Fibroblast of skin of back (primary cell): ENCODE measurements at regions not wholly inside any gene's neighbourhood (a gene's known extent, or its start where the extent isn't known, plus 50 kb on each side); places are given as distances from the start of the nearest gene placed in this dataset.
"Not testable (repeated sequence)": the region's sequence is repeated elsewhere in the genome, so short reads cannot be mapped to it uniquely, and the experiment has no call there.

Source experiments
- DNase-seq: peaks from one replicate; pipeline ENCODE4 v3.0.0-alpha.2; 2013

DNA sequence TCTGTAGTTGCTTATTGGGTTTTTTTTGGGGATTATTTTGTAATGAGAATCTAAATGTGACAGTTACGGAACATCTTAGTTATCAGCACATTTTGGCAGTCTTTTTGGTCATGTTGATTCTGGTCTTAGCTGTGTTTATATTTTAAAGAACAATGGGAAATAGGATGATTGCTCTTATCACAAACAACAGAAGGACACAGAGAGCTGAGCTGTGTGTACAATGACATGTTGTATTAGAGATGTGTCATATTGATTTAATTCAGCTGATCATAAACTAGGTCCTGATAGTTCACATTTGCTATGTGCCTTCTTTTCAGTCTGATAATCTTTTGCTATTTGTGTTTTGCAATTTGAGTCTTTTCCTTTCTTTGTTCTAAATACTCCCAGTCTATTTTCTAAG lies 781.7 kb downstream of the TRHDE start:
- DNase-seq, result no peak

DNA sequence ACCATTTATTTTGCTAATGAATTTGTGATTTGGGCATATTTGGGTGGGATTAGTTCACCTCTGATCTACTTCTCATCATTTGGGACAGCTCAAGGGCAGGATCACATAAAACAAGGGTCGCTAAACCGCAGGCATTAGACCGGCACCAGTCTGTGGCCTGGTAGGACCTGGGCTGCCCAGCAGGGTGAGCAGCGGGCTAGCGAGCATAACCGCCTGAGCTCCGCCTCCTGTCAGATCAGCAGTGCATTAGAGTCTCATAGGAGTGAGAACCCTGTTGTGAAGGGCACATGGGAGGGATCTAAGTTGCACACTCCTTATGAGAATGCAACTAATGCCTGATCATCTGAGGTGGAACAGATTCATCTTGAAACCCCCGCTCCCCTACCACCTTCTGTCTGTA lies 785.3 kb downstream of the TRHDE start:
- DNase-seq, result no peak

GRCh38 chr12:73065913-73066312 lies 793.7 kb downstream of the TRHDE start:
- no peak for DNase-seq

DNA sequence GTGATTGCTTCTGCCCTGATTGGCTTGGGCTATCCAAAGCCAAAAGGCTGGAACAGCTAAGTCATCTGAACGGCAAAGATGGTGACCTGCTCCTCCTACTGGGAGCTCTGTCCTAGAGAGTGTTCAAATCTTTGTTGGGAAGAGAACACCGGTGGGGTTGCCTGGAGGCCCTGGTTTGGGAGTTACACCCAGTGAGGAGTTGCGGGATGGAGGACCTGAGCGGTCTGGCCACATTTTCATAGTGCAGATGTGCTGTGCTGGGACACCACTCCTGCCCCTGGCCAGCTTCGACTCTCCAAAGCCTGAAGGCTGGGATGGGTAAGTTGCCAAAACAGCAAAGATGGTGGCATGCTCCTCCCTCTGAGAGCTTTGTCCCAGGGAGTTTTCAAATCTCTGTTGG lies 795.4 kb downstream of the TRHDE start:
- no peak for DNase-seq

DNA sequence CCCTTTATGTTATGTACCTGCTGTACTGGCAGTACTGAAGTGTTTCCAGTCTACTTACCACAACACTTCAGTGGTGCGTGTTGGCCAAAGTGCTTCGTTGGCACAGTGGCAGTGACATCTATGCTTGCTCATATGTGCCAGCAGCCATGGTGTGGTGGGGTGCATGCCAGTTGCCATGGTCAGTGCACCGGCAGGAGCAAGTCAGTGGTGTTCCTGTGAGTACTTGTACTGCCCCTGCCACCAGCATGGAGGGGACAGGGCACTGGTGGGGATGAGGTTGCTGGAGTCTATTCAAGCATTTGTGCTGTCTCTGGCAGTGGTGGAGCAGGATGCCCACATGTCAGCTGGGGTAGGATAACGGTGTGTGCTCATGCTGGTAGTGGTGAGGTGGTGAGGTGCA lies 800.0 kb downstream of the TRHDE start:
- no peak for DNase-seq

GRCh38 chr12:73076760-73077159 lies 804.6 kb downstream of the TRHDE start:
- DNase-seq, result no peak

- no peak for DNase-seq
Observed at GRCh38 chr12:73083736-73084135, 811.6 kb downstream of the TRHDE start.

- DNase-seq, result no peak
Observed at GRCh38 chr12:73106296-73106695, 834.1 kb downstream of the TRHDE start.

GRCh38 chr12:73106896-73107295 lies 834.7 kb downstream of the TRHDE start:
- no peak for DNase-seq

- no peak for DNase-seq
Observed at GRCh38 chr12:73110816-73111215, 838.6 kb downstream of the TRHDE start.

- DNase-seq, result no peak
Observed at GRCh38 chr12:73112035-73112816, 840.1 kb downstream of the TRHDE start.

GRCh38 chr12:73124480-73124879 lies 852.3 kb downstream of the TRHDE start:
- no peak for DNase-seq

DNA sequence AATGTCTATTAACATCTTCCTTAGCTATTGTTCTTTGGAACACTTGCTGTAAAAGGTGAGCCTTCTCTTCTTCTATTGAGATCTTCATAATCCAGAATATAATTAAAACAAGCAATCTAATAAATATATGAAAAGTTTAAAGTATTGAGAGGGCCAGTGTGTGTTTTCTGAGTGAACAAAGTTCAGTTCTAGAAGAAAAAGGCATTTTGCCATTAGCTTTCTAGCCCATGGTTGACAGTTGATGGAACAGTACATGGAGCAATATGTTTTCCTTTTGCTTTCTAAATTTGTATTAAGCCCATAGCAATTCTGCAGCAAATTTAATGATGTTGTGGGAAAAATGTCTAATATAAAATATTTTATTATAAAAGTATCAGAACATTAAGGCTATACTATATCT lies 853.0 kb downstream of the TRHDE start:
- DNase-seq, result no peak

GRCh38 chr12:73136386-73136785 lies 864.2 kb downstream of the TRHDE start:
- DNase-seq, result no peak

- DNase-seq, result not testable (repeated sequence)
Observed at GRCh38 chr12:73139642-73140041, 867.5 kb downstream of the TRHDE start.

DNA sequence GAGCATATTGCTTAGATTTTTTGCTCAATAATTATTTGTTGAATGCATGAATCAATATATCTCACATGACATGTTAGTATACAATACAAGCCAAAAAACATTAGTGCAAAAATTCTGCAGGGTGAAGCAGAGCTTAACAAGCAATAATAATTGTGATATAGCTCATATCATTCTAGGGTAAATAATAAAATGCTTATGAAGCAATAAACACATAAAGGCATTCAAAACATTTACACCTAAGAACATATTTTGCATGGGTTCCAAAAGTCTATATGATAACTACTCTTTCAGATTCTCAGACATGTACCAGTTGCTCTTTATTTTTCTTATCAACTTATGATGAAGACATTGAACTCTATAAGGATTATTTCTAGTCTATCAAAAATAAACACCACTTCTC lies 886.2 kb downstream of the TRHDE start:
- DNase-seq, result no peak

DNA sequence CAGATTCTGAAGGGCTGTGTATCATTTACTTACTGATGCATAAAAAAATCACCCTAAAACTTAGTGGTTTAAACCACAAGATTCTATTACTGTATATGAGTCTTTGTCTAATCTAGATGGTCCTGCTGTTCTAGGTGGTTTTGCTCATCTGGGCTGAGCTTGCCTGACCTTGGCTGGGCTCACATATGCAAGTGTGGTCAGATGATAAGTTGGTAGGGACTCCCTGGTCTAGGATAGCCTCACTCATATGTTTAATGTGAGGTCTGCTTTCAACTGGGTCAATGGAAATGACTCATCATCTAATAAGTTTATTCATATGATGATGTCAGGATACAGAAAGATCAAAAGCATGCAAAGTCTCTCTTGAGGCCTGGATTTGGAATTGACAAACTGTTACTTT lies 887.8 kb downstream of the TRHDE start:
- DNase-seq, result no peak

DNA sequence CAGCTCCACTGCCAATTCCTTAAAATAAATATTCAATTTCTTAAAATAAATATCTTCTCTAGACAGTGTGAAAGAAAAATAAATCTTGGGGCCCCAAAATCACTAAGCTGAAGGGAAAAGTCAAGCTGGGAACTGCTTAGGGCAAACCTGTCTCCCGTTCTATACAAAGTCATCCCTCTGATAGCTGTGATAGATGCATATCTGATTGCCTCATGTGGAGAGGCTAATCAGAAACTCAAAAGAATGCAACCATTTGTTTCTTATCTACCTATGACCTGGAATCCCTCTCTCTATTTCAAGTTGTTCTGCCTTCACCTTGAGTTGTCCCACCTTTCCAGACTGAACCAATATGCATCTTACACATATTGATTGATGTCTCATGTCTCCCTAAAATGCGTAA lies 889.8 kb downstream of the TRHDE start:
- no peak for DNase-seq

GRCh38 chr12:73180734-73181133 lies 908.6 kb downstream of the TRHDE start:
- DNase-seq, result no peak

- no peak for DNase-seq
Observed at GRCh38 chr12:73181244-73181643, 909.1 kb downstream of the TRHDE start.

GRCh38 chr12:73185403-73185802 lies 913.2 kb downstream of the TRHDE start:
- DNase-seq, result no peak

GRCh38 chr12:73186272-73186671 lies 914.1 kb downstream of the TRHDE start:
- no peak for DNase-seq

GRCh38 chr12:73187765-73188164 lies 915.6 kb downstream of the TRHDE start:
- DNase-seq, result no peak

GRCh38 chr12:73210548-73211204 lies 938.5 kb downstream of the TRHDE start:
- no peak for DNase-seq
